ENCODE measurements at regions not wholly inside any gene's neighbourhood (a gene's known extent, or its start where the extent isn't known, plus 50 kb on each side); places are given as distances from the start of the nearest gene placed in this dataset.

DNA sequence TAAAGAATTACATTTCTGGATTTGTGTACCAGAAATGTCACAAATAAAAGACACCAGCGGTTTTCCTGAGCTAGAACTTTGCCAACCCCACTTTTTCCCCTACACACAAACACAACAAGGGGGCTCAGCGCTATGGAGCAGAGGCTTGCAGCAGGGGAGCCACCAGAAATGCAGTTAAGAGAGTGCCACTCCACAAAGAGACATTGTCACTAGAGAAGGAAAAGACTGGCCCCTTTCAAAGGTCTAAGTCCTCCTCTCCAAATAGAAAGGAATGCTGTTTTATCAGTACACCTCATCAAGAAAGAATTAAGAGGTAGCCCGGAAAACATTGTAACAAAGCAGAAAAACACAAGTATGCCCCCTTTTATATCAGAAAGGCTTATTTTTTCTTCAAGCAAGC is 419.5 kb downstream of the HNRNPD start:
- TF ChIP-seq POLR2AphosphoS5 (IDR thresholded peaks at IDR 0.05) (no peak), POLR2A (IDR thresholded peaks at IDR 0.05) (no peak), CTCF (IDR thresholded peaks at IDR 0.05) (no peak), EP300 (IDR thresholded peaks at IDR 0.05) (no peak)
